Loucy (cell line): ENCODE measurements at regions not wholly inside any gene's neighbourhood (a gene's known extent, or its start where the extent isn't known, plus 50 kb on each side); places are given as distances from the start of the nearest gene placed in this dataset.
A peak's percentile ranks its signal among the peaks of the same experiment; 100 is the strongest.

Experiments
- H2AFZ ChIP-seq: fragments of 200-600 bp; sonication (generic); 2 replicates; pipeline ENCODE4 v1.6.0; 2016; ENCODE audit warnings: antibody characterized with exemption, mild to moderate bottlenecking, low read length, moderate library complexity
- H3F3A ChIP-seq: fragments of 200-600 bp; 2 replicates; pipeline ENCODE4 v1.6.0; 2016; ENCODE audit warnings: antibody characterized with exemption, low read depth, mild to moderate bottlenecking
- H3K27me3 ChIP-seq: fragments of 200-600 bp; sonication (generic); 2 replicates; pipeline ENCODE4 v1.6.1; 2014; ENCODE audit warnings: low read length, mild to moderate bottlenecking; ENCODE audit not compliant: insufficient read depth, poor library complexity, severe bottlenecking
- H3K36me3 ChIP-seq: fragments of 200-600 bp; sonication (generic); 2 replicates; pipeline ENCODE4 v1.6.1; 2016; ENCODE audit warnings: low read length; ENCODE audit not compliant: insufficient read depth
- H3K4me1 ChIP-seq: fragments of 200-600 bp; sonication (generic); 2 replicates; pipeline ENCODE4 v1.5.1; 2014; ENCODE audit warnings: low read length, mild to moderate bottlenecking; ENCODE audit not compliant: insufficient read depth, poor library complexity, severe bottlenecking
- H3K4me2 ChIP-seq: fragments of 200-600 bp; sonication (generic); 2 replicates; pipeline ENCODE4 v1.6.0; 2014; ENCODE audit warnings: antibody characterized with exemption, low read length, low read depth, mild to moderate bottlenecking; ENCODE audit not compliant: poor library complexity, severe bottlenecking
- H3K4me3 ChIP-seq: fragments of 200-600 bp; sonication (generic); 2 replicates; pipeline ENCODE4 v1.5.1; 2014; ENCODE audit warnings: low read length, mild to moderate bottlenecking, mixed read lengths; ENCODE audit not compliant: poor library complexity, severe bottlenecking
- H3K79me2 ChIP-seq: fragments of 200-600 bp; sonication (generic); 2 replicates; pipeline ENCODE4 v1.6.1; 2014; ENCODE audit warnings: low read length; ENCODE audit not compliant: insufficient read depth
- H3K9ac ChIP-seq: fragments of 200-600 bp; sonication (generic); 2 replicates; pipeline ENCODE4 v1.6.0; 2014; ENCODE audit warnings: mild to moderate bottlenecking, low read depth, low read length, moderate library complexity; ENCODE audit not compliant: poor library complexity, severe bottlenecking
- H3K9me2 ChIP-seq: fragments of 200-600 bp; sonication (generic); replicated peaks from 2 replicates; pipeline ENCODE4 v1.6.1; 2016; ENCODE audit warnings: low read depth, low read length, mixed read lengths
- H3K9me3 ChIP-seq: fragments of 200-600 bp; sonication (generic); 2 replicates; pipeline ENCODE4 v1.6.1; 2014; ENCODE audit warnings: mild to moderate bottlenecking, antibody characterized with exemption, low read length, low read depth; ENCODE audit not compliant: insufficient read depth
- H4K20me1 ChIP-seq: fragments of 200-600 bp; sonication (generic); 2 replicates; pipeline ENCODE4 v1.6.0; 2014; ENCODE audit warnings: antibody characterized with exemption, low read length, mild to moderate bottlenecking; ENCODE audit not compliant: insufficient read depth, poor library complexity, severe bottlenecking
- EZH2phosphoT487 ChIP-seq: fragments of 200-600 bp; IDR thresholded peaks from 2 replicates; pipeline ENCODE4 v1.6.1; 2018; ENCODE audit warnings: antibody characterized with exemption, mild to moderate bottlenecking, moderate library complexity, borderline replicate concordance
- TF ChIP-seq, protein P1 (sequence below): fragments of 200-600 bp; sonication (generic); conservative IDR thresholded peaks from 2 replicates; pipeline ENCODE4 v1.5.1; 2014; ENCODE audit warnings: mild to moderate bottlenecking, antibody characterized with exemption, low read length

GRCh38 chr21:38979271-38980121 is 173.8 kb downstream of the ETS2 start:
- H3K4me2 ChIP-seq: peak overlapping the region; percentile 48

GRCh38 chr21:38976900-38977299 is 171.2 kb downstream of the ETS2 start:
- Histone ChIP-seq H3F3A (no peaks in the 10 kb centered on the region; the same call in 1 of the 2 replicates), H3K9me3 (no peaks in the 10 kb centered on the region), H2AFZ (no peak overlapping the region), H3K4me2 (no peak overlapping the region), H4K20me1 (no peaks in the 10 kb centered on the region), H3K36me3 (no peaks in the 10 kb centered on the region), H3K79me2 (no peaks in the 10 kb centered on the region), H3K4me3 (no peak overlapping the region), H3K9me2 (no peaks in the 10 kb centered on the region), H3K9ac (no peak overlapping the region), H3K4me1 (peaks cover 47% of the 10 kb centered on the region), H3K27me3 (no peaks in the 10 kb centered on the region)
- TF ChIP-seq, protein P1, sequence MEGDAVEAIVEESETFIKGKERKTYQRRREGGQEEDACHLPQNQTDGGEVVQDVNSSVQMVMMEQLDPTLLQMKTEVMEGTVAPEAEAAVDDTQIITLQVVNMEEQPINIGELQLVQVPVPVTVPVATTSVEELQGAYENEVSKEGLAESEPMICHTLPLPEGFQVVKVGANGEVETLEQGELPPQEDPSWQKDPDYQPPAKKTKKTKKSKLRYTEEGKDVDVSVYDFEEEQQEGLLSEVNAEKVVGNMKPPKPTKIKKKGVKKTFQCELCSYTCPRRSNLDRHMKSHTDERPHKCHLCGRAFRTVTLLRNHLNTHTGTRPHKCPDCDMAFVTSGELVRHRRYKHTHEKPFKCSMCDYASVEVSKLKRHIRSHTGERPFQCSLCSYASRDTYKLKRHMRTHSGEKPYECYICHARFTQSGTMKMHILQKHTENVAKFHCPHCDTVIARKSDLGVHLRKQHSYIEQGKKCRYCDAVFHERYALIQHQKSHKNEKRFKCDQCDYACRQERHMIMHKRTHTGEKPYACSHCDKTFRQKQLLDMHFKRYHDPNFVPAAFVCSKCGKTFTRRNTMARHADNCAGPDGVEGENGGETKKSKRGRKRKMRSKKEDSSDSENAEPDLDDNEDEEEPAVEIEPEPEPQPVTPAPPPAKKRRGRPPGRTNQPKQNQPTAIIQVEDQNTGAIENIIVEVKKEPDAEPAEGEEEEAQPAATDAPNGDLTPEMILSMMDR: no peak
- no peak for TF ChIP-seq EZH2phosphoT487

More at GRCh38 chr21:38979271-38980121, 173.8 kb downstream of the ETS2 start:
- Histone ChIP-seq H3K79me2 (no peaks in the 10 kb centered on the region), H3K9me2 (no peaks in the 10 kb centered on the region), H2AFZ (no peak overlapping the region), H3K36me3 (no peaks in the 10 kb centered on the region), H3F3A (no peaks in the 10 kb centered on the region; the same call in 1 of the 2 replicates), H3K4me1 (peaks cover 59% of the 10 kb centered on the region), H3K9ac (peak overlapping the region; percentile 51), H3K9me3 (no peaks in the 10 kb centered on the region), H4K20me1 (no peaks in the 10 kb centered on the region), H3K4me3 (peak overlapping the region; percentile 2), H3K27me3 (no peaks in the 10 kb centered on the region)
- TF ChIP-seq, protein P1: no peak
- TF ChIP-seq EZH2phosphoT487: no peak

DNA sequence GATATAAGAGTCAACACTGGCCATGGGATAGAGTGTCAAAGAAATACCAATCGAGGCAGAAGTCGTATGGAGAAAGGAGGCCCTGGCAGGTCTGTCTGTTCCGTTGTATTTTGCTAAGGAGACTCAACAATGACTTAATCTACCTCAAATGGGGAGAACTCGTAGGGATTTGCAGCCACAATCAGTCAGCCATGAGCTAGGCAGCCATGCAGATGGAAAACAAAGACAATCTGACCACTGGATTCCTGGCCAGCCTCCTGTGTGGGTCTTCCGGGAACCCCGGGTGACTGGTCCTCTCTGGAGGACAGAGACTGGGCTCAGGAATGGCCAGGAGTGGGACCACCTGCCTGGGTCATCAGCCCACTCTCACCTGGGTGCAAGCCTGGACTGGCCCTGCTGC is 167.8 kb downstream of the ETS2 start:
- H3K4me1 ChIP-seq: peaks cover 40% of the 10 kb centered on the region
- no peaks in the 10 kb centered on the region for H3K27me3 ChIP-seq
- H3K4me2 ChIP-seq: no peak overlapping the region
- no peaks in the 10 kb centered on the region for H4K20me1 ChIP-seq
- no peaks in the 10 kb centered on the region for H3K9me3 ChIP-seq
- H3K9me2 ChIP-seq: no peaks in the 10 kb centered on the region
- H3K9ac ChIP-seq: no peak overlapping the region
- no peaks in the 10 kb centered on the region for H3K79me2 ChIP-seq
- TF ChIP-seq, protein P1: no peak
- no peak for TF ChIP-seq EZH2phosphoT487
- no peaks in the 10 kb centered on the region for H3K36me3 ChIP-seq
- no peak overlapping the region for H2AFZ ChIP-seq
- no peak overlapping the region for H3K4me3 ChIP-seq
- H3F3A ChIP-seq: no peaks in the 10 kb centered on the region
